Stimulated activated naive CD8-positive, alpha-beta T cell treated with anti-CD3 and anti-CD28 coated beads, Interleukin-15, Interleukin-2, amounts not matched to agents 100 ng/mL and 50 ng/mL, for 24 hours (primary cell): ENCODE measurements at regions not wholly inside any gene's neighbourhood (a gene's known extent, or its start where the extent isn't known, plus 50 kb on each side); places are given as distances from the start of the nearest gene placed in this dataset.
"Not testable (repeated sequence)": the region's sequence is repeated elsewhere in the genome, so short reads cannot be mapped to it uniquely, and the experiment has no call there.

Experiments
- H3K27ac Mint-ChIP-seq: one replicate; pipeline ENCODE4 v1.8.0; 2021; ENCODE audit warnings: mild to moderate bottlenecking, mixed read lengths
- H3K27me3 Mint-ChIP-seq: one replicate; pipeline ENCODE4 v1.8.0; 2021; ENCODE audit warnings: mixed read lengths
- H3K36me3 Mint-ChIP-seq: one replicate; pipeline ENCODE4 v1.8.0; 2021; ENCODE audit warnings: low read depth, mixed read lengths
- H3K4me1 Mint-ChIP-seq: one replicate; pipeline ENCODE4 v1.8.0; 2021; ENCODE audit warnings: low read depth, mixed read lengths
- H3K4me3 Mint-ChIP-seq: one replicate; pipeline ENCODE4 v1.8.0; 2021; ENCODE audit warnings: mild to moderate bottlenecking, mixed read lengths
- H3K9me3 Mint-ChIP-seq: one replicate; pipeline ENCODE4 v1.8.0; 2021; ENCODE audit warnings: mixed read lengths

- peaks cover 15% of the 10 kb centered on the region for H3K4me1 Mint-ChIP-seq
These were observed 238.2 kb upstream of the DAB2 start for GRCh38 chr5:39662945-39663344.

GRCh38 chr5:39661026-39661779 is 236.4 kb upstream of the DAB2 start:
- Mint-ChIP-seq H3K27me3 (peaks cover 8% of the 10 kb centered on the region), H3K27ac (no peak overlapping the region), H3K9me3 (no peaks in the 10 kb centered on the region), H3K36me3 (no peaks in the 10 kb centered on the region), H3K4me1 (peaks cover 24% of the 10 kb centered on the region), H3K4me3 (no peak overlapping the region)

More at GRCh38 chr5:39662945-39663344, 238.2 kb upstream of the DAB2 start:
- Mint-ChIP-seq H3K36me3 (no peaks in the 10 kb centered on the region), H3K27me3 (peaks cover 3% of the 10 kb centered on the region), H3K27ac (no peak overlapping the region), H3K4me3 (no peak overlapping the region), H3K9me3 (no peaks in the 10 kb centered on the region)

GRCh38 chr5:39660020-39660419 is 235.2 kb upstream of the DAB2 start:
- Mint-ChIP-seq H3K4me1 (peaks cover 24% of the 10 kb centered on the region), H3K4me3 (no peak overlapping the region), H3K27ac (no peak overlapping the region), H3K36me3 (no peaks in the 10 kb centered on the region), H3K27me3 (peaks cover 8% of the 10 kb centered on the region), H3K9me3 (no peaks in the 10 kb centered on the region)

- H3K9me3 Mint-ChIP-seq = no peaks in the 10 kb centered on the region
- H3K27ac Mint-ChIP-seq = no peak overlapping the region
- peaks cover 24% of the 10 kb centered on the region for H3K4me1 Mint-ChIP-seq
- H3K27me3 Mint-ChIP-seq = peaks cover 8% of the 10 kb centered on the region
- H3K36me3 Mint-ChIP-seq = no peaks in the 10 kb centered on the region
- no peak overlapping the region for H3K4me3 Mint-ChIP-seq
These were observed 234.1 kb upstream of the DAB2 start for GRCh38 chr5:39658866-39659265.

GRCh38 chr5:39657943-39658342 is 233.2 kb upstream of the DAB2 start:
- Mint-ChIP-seq H3K4me3 (no peak overlapping the region), H3K27me3 (peaks cover 16% of the 10 kb centered on the region), H3K27ac (peak overlapping the region; percentile 27), H3K9me3 (no peaks in the 10 kb centered on the region), H3K36me3 (no peaks in the 10 kb centered on the region), H3K4me1 (peaks cover 24% of the 10 kb centered on the region)

- Mint-ChIP-seq H3K9me3 (no peaks in the 10 kb centered on the region), H3K4me1 (peaks cover 23% of the 10 kb centered on the region), H3K27me3 (peaks cover 17% of the 10 kb centered on the region), H3K4me3 (no peak overlapping the region), H3K36me3 (no peaks in the 10 kb centered on the region), H3K27ac (no peak overlapping the region)
These were observed 231.8 kb upstream of the DAB2 start for GRCh38 chr5:39656600-39656999.

- H3K9me3 Mint-ChIP-seq = no peaks in the 10 kb centered on the region
- peaks cover 19% of the 10 kb centered on the region for H3K4me1 Mint-ChIP-seq
- H3K36me3 Mint-ChIP-seq = no peaks in the 10 kb centered on the region
- peak overlapping the region; percentile 16 for H3K27ac Mint-ChIP-seq
- H3K4me3 Mint-ChIP-seq = no peak overlapping the region
- H3K27me3 Mint-ChIP-seq = peaks cover 14% of the 10 kb centered on the region
These were observed 229.9 kb upstream of the DAB2 start for GRCh38 chr5:39654715-39655114.

GRCh38 chr5:39652481-39652880 is 227.7 kb upstream of the DAB2 start:
- H3K27ac Mint-ChIP-seq, H3K4me3 Mint-ChIP-seq, H3K4me1 Mint-ChIP-seq, H3K9me3 Mint-ChIP-seq, H3K36me3 Mint-ChIP-seq: not testable (repeated sequence)
- H3K27me3 Mint-ChIP-seq = peaks cover 14% of the 10 kb centered on the region

- no peaks in the 10 kb centered on the region for H3K9me3 Mint-ChIP-seq
These were observed 227.3 kb upstream of the DAB2 start for GRCh38 chr5:39652036-39652435.

GRCh38 chr5:39650008-39650762 is 225.4 kb upstream of the DAB2 start:
- H3K27ac Mint-ChIP-seq = no peak overlapping the region
- H3K36me3 Mint-ChIP-seq = no peaks in the 10 kb centered on the region
- no peaks in the 10 kb centered on the region for H3K4me1 Mint-ChIP-seq
- H3K4me3 Mint-ChIP-seq = no peak overlapping the region
- H3K9me3 Mint-ChIP-seq = no peaks in the 10 kb centered on the region
- peaks cover 10% of the 10 kb centered on the region for H3K27me3 Mint-ChIP-seq

More at GRCh38 chr5:39652036-39652435, 227.3 kb upstream of the DAB2 start:
- Mint-ChIP-seq H3K27ac (no peak overlapping the region), H3K36me3 (no peaks in the 10 kb centered on the region), H3K4me3 (no peak overlapping the region), H3K27me3 (peaks cover 14% of the 10 kb centered on the region), H3K4me1 (peaks cover under 1% of the 10 kb centered on the region)

- peaks cover 14% of the 10 kb centered on the region for H3K27me3 Mint-ChIP-seq
- no peak overlapping the region for H3K4me3 Mint-ChIP-seq
- no peaks in the 10 kb centered on the region for H3K9me3 Mint-ChIP-seq
- no peaks in the 10 kb centered on the region for H3K4me1 Mint-ChIP-seq
- no peaks in the 10 kb centered on the region for H3K36me3 Mint-ChIP-seq
- H3K27ac Mint-ChIP-seq = no peak overlapping the region
These were observed 224.1 kb upstream of the DAB2 start for GRCh38 chr5:39648848-39649227.

- peaks cover 10% of the 10 kb centered on the region for H3K27me3 Mint-ChIP-seq
- no peaks in the 10 kb centered on the region for H3K9me3 Mint-ChIP-seq
- H3K4me3 Mint-ChIP-seq = no peak overlapping the region
- no peak overlapping the region for H3K27ac Mint-ChIP-seq
- H3K4me1 Mint-ChIP-seq = no peaks in the 10 kb centered on the region
- H3K36me3 Mint-ChIP-seq = no peaks in the 10 kb centered on the region
These were observed 223.5 kb upstream of the DAB2 start for GRCh38 chr5:39648085-39648847.

GRCh38 chr5:39640552-39640951 is 215.8 kb upstream of the DAB2 start:
- H3K9me3 Mint-ChIP-seq = no peaks in the 10 kb centered on the region
- H3K27me3 Mint-ChIP-seq = peaks cover 17% of the 10 kb centered on the region
- H3K27ac Mint-ChIP-seq = no peak overlapping the region

GRCh38 chr5:39639618-39640089 is 214.9 kb upstream of the DAB2 start:
- Mint-ChIP-seq H3K27me3 (peaks cover 17% of the 10 kb centered on the region), H3K4me1 (no peaks in the 10 kb centered on the region), H3K4me3 (no peak overlapping the region), H3K36me3 (no peaks in the 10 kb centered on the region), H3K9me3 (no peaks in the 10 kb centered on the region), H3K27ac (no peak overlapping the region)

More at GRCh38 chr5:39640552-39640951, 215.8 kb upstream of the DAB2 start:
- H3K36me3 Mint-ChIP-seq = no peaks in the 10 kb centered on the region
- no peak overlapping the region for H3K4me3 Mint-ChIP-seq
- no peaks in the 10 kb centered on the region for H3K4me1 Mint-ChIP-seq

- Mint-ChIP-seq H3K9me3 (no peaks in the 10 kb centered on the region), H3K27ac (no peak overlapping the region), H3K27me3 (peaks cover 12% of the 10 kb centered on the region), H3K4me1 (no peaks in the 10 kb centered on the region), H3K4me3 (no peak overlapping the region), H3K36me3 (no peaks in the 10 kb centered on the region)
These were observed 214.0 kb upstream of the DAB2 start for GRCh38 chr5:39638813-39639212.
